ENCODE measurements at regions not wholly inside any gene's neighbourhood (a gene's known extent, or its start where the extent isn't known, plus 50 kb on each side); places are given as distances from the start of the nearest gene placed in this dataset.

- no peak for DNase-seq
These were observed 694.4 kb upstream of the SLITRK5 start for GRCh38 chr13:86976521-86977324.

GRCh38 chr13:86986448-86986847, 684.7 kb upstream of the SLITRK5 start:
- DNase-seq, result no peak

GRCh38 chr13:86992251-86992650, 678.9 kb upstream of the SLITRK5 start:
- DNase-seq, result no peak

GRCh38 chr13:87003265-87003664, 667.9 kb upstream of the SLITRK5 start:
- DNase-seq, result no peak

- DNase-seq, result no peak
These were observed 665.7 kb upstream of the SLITRK5 start for GRCh38 chr13:87005511-87005910.

- no peak for DNase-seq
These were observed 635.6 kb upstream of the SLITRK5 start for GRCh38 chr13:87035526-87035925.

- no peak for DNase-seq
These were observed 628.2 kb upstream of the SLITRK5 start for GRCh38 chr13:87042946-87043345.

GRCh38 chr13:87052731-87053130, 618.4 kb upstream of the SLITRK5 start:
- no peak for DNase-seq

GRCh38 chr13:87057807-87058520, 613.2 kb upstream of the SLITRK5 start:
- DNase-seq, result no peak

GRCh38 chr13:87058786-87059329, 612.3 kb upstream of the SLITRK5 start:
- no peak for DNase-seq

GRCh38 chr13:87078947-87079795, 592.0 kb upstream of the SLITRK5 start:
- DNase-seq, result no peak

GRCh38 chr13:87080100-87080779, 590.9 kb upstream of the SLITRK5 start:
- no peak for DNase-seq

- DNase-seq, result no peak
These were observed 587.0 kb upstream of the SLITRK5 start for GRCh38 chr13:87084192-87084591.

- DNase-seq, result no peak
These were observed 583.4 kb upstream of the SLITRK5 start for GRCh38 chr13:87087741-87088140.

- no peak for DNase-seq
These were observed 581.8 kb upstream of the SLITRK5 start for GRCh38 chr13:87089391-87089790.

GRCh38 chr13:87093399-87093798, 577.8 kb upstream of the SLITRK5 start:
- no peak for DNase-seq

- no peak for DNase-seq
These were observed 576.5 kb upstream of the SLITRK5 start for GRCh38 chr13:87094646-87095045.

GRCh38 chr13:87100431-87100830, 570.7 kb upstream of the SLITRK5 start:
- DNase-seq, result no peak

- DNase-seq, result no peak
These were observed 563.5 kb upstream of the SLITRK5 start for GRCh38 chr13:87107651-87108050.

GRCh38 chr13:87120476-87120875, 550.7 kb upstream of the SLITRK5 start:
- DNase-seq, result no peak

- DNase-seq, result no peak
These were observed 548.6 kb upstream of the SLITRK5 start for GRCh38 chr13:87122551-87122950.

GRCh38 chr13:87123987-87124784, 547.0 kb upstream of the SLITRK5 start:
- DNase-seq, result no peak
